Hepatocyte (in vitro differentiated cells): ENCODE measurements at regions not wholly inside any gene's neighbourhood (a gene's known extent, or its start where the extent isn't known, plus 50 kb on each side); places are given as distances from the start of the nearest gene placed in this dataset.

ENCODE experiments used
- DNase-seq: peaks from one replicate; pipeline ENCODE4 v3.0.0-alpha.2; 2016; ENCODE audit warnings: low spot score
- H2AFZ ChIP-seq: fragments of 200-600 bp; sonication (generic); 2 replicates; pipeline ENCODE4 v1.6.0; 2016; ENCODE audit warnings: antibody characterized with exemption, mild to moderate bottlenecking
- H3K27ac ChIP-seq: fragments of 200-600 bp; sonication (generic); 2 replicates; pipeline ENCODE4 v1.5.1; 2016; ENCODE audit warnings: mild to moderate bottlenecking
- H3K27me3 ChIP-seq: fragments of 200-600 bp; sonication (generic); 2 replicates; pipeline ENCODE4 v1.6.1; 2016
- H3K36me3 ChIP-seq: fragments of 200-600 bp; sonication (generic); replicated peaks from 2 replicates; pipeline ENCODE4 v1.5.1; 2016; ENCODE audit warnings: low read depth; ENCODE audit not compliant: insufficient read depth
- H3K4me1 ChIP-seq: fragments of 200-600 bp; sonication (generic); 2 replicates; pipeline ENCODE4 v1.5.1; 2016; ENCODE audit warnings: mild to moderate bottlenecking, moderate library complexity; ENCODE audit not compliant: insufficient read depth
- H3K4me2 ChIP-seq: fragments of 200-600 bp; sonication (generic); 2 replicates; pipeline ENCODE4 v1.6.0; 2016
- H3K4me3 ChIP-seq: fragments of 200-600 bp; sonication (generic); 2 replicates; pipeline ENCODE4 v1.5.1; 2016; ENCODE audit warnings: mild to moderate bottlenecking
- H3K79me2 ChIP-seq: fragments of 200-600 bp; sonication (generic); 2 replicates; pipeline ENCODE4 v1.6.0; 2017; ENCODE audit warnings: mild to moderate bottlenecking
- H3K9me2 ChIP-seq: fragments of 200-600 bp; sonication (generic); replicated peaks from 2 replicates; pipeline ENCODE4 v1.6.0; 2017; ENCODE audit warnings: mild to moderate bottlenecking; ENCODE audit not compliant: insufficient read depth
- H3K9me3 ChIP-seq: fragments of 200-600 bp; sonication (generic); 2 replicates; pipeline ENCODE4 v1.5.1; 2016; ENCODE audit warnings: low read depth, mild to moderate bottlenecking
- H4K20me1 ChIP-seq: fragments of 200-600 bp; sonication (generic); 2 replicates; pipeline ENCODE4 v1.6.0; 2016; ENCODE audit warnings: mild to moderate bottlenecking; ENCODE audit not compliant: insufficient read depth, poor library complexity, severe bottlenecking
- EZH2 ChIP-seq: fragments of 200-600 bp; sonication (generic); IDR thresholded peaks from 2 replicates; pipeline ENCODE4 v1.6.1; 2016; ENCODE audit warnings: antibody characterized with exemption, mild to moderate bottlenecking, borderline replicate concordance
- EZH2phosphoT487 ChIP-seq: fragments of 200-600 bp; sonication (generic); IDR thresholded peaks from one replicate; pipeline ENCODE4 v1.6.1; 2018; ENCODE audit warnings: antibody characterized with exemption, mild to moderate bottlenecking, low read depth, moderate library complexity; ENCODE audit not compliant: unreplicated experiment, severe bottlenecking
- WGBS: methylation state at CpG from one replicate; pipeline ENCODE4 v1.1.6; 2016; ENCODE audit warnings: low lambda C conversion rate; ENCODE audit errors: missing lambda C conversion rate; 5-methylcytosine and 5-hydroxymethylcytosine counted together
- TF ChIP-seq, protein P1 (sequence below): fragments of 200-600 bp; sonication (generic); IDR thresholded peaks from 2 replicates; pipeline ENCODE4 v1.5.1; 2016; ENCODE audit warnings: antibody characterized with exemption, mild to moderate bottlenecking; ENCODE audit not compliant: poor library complexity

GRCh38 chr2:185894223-185894622 lies 155.6 kb downstream of the FSIP2 start:
- no peak for DNase-seq
- Histone ChIP-seq H3K4me2 (no peak overlapping the region), H3K27ac (no peak overlapping the region), H3K27me3 (no peaks in the 10 kb centered on the region), H3K9me3 (no peaks in the 10 kb centered on the region), H3K79me2 (no peaks in the 10 kb centered on the region), H3K4me3 (no peak overlapping the region), H2AFZ (no peak overlapping the region), H4K20me1 (no peaks in the 10 kb centered on the region), H3K4me1 (no peaks in the 10 kb centered on the region), H3K9me2 (no peaks in the 10 kb centered on the region), H3K36me3 (no peaks in the 10 kb centered on the region)
- 95% methylated on average over 2 of the region's 2 CpGs for WGBS
- TF ChIP-seq, protein P1, sequence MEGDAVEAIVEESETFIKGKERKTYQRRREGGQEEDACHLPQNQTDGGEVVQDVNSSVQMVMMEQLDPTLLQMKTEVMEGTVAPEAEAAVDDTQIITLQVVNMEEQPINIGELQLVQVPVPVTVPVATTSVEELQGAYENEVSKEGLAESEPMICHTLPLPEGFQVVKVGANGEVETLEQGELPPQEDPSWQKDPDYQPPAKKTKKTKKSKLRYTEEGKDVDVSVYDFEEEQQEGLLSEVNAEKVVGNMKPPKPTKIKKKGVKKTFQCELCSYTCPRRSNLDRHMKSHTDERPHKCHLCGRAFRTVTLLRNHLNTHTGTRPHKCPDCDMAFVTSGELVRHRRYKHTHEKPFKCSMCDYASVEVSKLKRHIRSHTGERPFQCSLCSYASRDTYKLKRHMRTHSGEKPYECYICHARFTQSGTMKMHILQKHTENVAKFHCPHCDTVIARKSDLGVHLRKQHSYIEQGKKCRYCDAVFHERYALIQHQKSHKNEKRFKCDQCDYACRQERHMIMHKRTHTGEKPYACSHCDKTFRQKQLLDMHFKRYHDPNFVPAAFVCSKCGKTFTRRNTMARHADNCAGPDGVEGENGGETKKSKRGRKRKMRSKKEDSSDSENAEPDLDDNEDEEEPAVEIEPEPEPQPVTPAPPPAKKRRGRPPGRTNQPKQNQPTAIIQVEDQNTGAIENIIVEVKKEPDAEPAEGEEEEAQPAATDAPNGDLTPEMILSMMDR: no peak
- TF ChIP-seq EZH2 (no peak), EZH2phosphoT487 (no peak)

DNA sequence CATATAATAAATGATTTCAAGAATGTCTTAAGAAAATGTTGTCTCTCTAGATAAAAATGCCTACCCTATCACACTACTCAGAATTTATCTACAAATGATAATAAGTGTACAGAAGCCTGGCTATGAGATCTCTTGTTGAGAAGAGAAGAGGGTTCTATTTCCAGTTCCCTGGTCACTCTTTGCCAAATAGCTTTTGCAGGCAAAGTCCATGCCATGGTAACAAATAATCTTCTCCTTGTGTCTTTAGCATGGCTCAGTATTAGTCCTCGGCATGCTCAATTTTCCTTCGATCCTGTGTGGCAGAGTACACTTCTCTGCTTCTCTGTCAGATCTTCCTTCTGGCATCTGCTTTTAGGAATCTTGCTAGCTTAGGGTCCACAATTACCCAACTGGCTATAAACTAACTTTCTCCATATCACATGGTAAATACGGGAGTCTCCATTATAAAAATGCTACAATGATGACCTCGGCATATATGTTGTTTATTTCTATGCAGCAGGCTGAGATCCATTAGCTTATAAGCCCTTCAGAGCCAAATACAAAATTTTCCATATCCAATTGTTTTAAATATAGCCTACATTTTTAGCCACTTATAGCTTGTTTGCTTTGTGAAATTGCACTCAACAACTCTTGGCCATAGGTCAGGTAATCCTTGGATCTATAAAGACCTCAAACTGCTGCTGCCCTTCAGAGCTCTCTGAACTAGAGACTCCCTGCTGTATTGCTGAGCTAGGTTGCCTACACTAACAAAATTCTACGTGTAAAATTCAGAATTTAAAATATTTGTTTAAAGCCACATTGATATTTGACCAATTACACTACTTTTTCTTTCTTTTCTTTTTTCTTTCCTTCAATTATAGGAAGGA lies 157.5 kb downstream of the FSIP2 start:
- no peaks in the 10 kb centered on the region for H3K9me3 ChIP-seq
- no peaks in the 10 kb centered on the region for H3K9me2 ChIP-seq
- H3K4me2 ChIP-seq: no peak overlapping the region
- TF ChIP-seq EZH2phosphoT487: no peak
- TF ChIP-seq, protein P1: no peak
- no peak for TF ChIP-seq EZH2
- H3K27ac ChIP-seq: no peak overlapping the region
- no peak overlapping the region for H2AFZ ChIP-seq
- 90% methylated on average over 5 of the region's 5 CpGs for WGBS
- no peaks in the 10 kb centered on the region for H3K36me3 ChIP-seq
- H3K27me3 ChIP-seq: no peaks in the 10 kb centered on the region
- no peaks in the 10 kb centered on the region for H4K20me1 ChIP-seq
- no peaks in the 10 kb centered on the region for H3K79me2 ChIP-seq
- no peak overlapping the region for H3K4me3 ChIP-seq
- H3K4me1 ChIP-seq: no peaks in the 10 kb centered on the region
- no peak for DNase-seq

GRCh38 chr2:185899366-185899765 lies 160.8 kb downstream of the FSIP2 start:
- no peaks in the 10 kb centered on the region for H3K4me1 ChIP-seq
- H3K4me3 ChIP-seq: no peak overlapping the region
- H3K4me2 ChIP-seq: no peak overlapping the region
- no peaks in the 10 kb centered on the region for H3K79me2 ChIP-seq
- H3K27me3 ChIP-seq: no peaks in the 10 kb centered on the region
- no peak overlapping the region for H3K27ac ChIP-seq
- H3K36me3 ChIP-seq: no peaks in the 10 kb centered on the region
- no peaks in the 10 kb centered on the region for H4K20me1 ChIP-seq
- no peak overlapping the region for H2AFZ ChIP-seq
- H3K9me3 ChIP-seq: no peaks in the 10 kb centered on the region
- 86% methylated on average over 1 of the region's 1 CpG for WGBS
- TF ChIP-seq EZH2: no peak
- TF ChIP-seq, protein P1: no peak
- no peak for TF ChIP-seq EZH2phosphoT487
- no peak for DNase-seq
- H3K9me2 ChIP-seq: no peaks in the 10 kb centered on the region
